Gastroesophageal sphincter (tissue), 3 donors: ENCODE measurements at regions not wholly inside any gene's neighbourhood (a gene's known extent, or its start where the extent isn't known, plus 50 kb on each side); places are given as distances from the start of the nearest gene placed in this dataset.
"Not testable (repeated sequence)": the region's sequence is repeated elsewhere in the genome, so short reads cannot be mapped to it uniquely, and the experiment has no call there.

Source experiments
- POLR2A ChIP-seq, 2 donors: fragments of 450-650 bp; IDR thresholded peaks; one replicate each; pipeline ENCODE4 v1.6.1; 2017; ENCODE audit warnings: antibody characterized with exemption in 2 of 2, mild to moderate bottlenecking in 2 of 2, moderate library complexity in 1 of 2
- TF ChIP-seq, protein P1 (sequence below), 4 experiments: fragments of 200-600 bp in 2 of 4; fragments of 450-650 bp in 2 of 4; sonication (generic) in 1 of 4; IDR thresholded peaks; one replicate each; pipeline ENCODE4 v1.5.1; 2017 to 2019; ENCODE audit warnings: antibody characterized with exemption in 4 of 4, mild to moderate bottlenecking in 2 of 4, moderate library complexity in 2 of 4

DNA sequence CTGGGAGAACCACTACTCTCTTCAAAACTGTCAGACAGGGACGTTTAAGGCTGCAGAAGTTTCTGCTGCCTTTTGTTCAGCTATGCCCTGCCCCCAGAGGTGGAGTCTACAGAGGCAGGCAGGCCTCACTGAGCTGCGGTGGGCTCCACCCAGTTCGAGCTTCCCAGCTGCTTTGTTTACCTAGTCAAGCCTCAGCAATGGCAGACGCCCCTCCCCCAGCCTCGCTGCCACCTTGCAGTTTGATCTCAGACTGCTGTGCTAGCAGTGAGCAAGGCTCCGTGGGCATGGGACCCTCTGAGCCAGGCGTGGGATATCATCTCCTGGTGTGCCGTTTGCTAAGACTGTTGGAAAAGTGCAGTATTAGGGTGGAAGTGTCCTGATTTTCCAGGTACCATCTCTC, 258.6 kb upstream of the GOT2 start:
- TF ChIP-seq, protein P1, sequence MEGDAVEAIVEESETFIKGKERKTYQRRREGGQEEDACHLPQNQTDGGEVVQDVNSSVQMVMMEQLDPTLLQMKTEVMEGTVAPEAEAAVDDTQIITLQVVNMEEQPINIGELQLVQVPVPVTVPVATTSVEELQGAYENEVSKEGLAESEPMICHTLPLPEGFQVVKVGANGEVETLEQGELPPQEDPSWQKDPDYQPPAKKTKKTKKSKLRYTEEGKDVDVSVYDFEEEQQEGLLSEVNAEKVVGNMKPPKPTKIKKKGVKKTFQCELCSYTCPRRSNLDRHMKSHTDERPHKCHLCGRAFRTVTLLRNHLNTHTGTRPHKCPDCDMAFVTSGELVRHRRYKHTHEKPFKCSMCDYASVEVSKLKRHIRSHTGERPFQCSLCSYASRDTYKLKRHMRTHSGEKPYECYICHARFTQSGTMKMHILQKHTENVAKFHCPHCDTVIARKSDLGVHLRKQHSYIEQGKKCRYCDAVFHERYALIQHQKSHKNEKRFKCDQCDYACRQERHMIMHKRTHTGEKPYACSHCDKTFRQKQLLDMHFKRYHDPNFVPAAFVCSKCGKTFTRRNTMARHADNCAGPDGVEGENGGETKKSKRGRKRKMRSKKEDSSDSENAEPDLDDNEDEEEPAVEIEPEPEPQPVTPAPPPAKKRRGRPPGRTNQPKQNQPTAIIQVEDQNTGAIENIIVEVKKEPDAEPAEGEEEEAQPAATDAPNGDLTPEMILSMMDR (IDR thresholded peaks at IDR 0.05): not testable (repeated sequence)
- TF ChIP-seq POLR2A (IDR thresholded peaks at IDR 0.05): not testable (repeated sequence)
